GM19395 (cell line): ENCODE measurements at regions not wholly inside any gene's neighbourhood (a gene's known extent, or its start where the extent isn't known, plus 50 kb on each side); places are given as distances from the start of the nearest gene placed in this dataset.
"Not testable (repeated sequence)": the region's sequence is repeated elsewhere in the genome, so short reads cannot be mapped to it uniquely, and the experiment has no call there.

Experiments
- ATAC-seq: cut with Tn5 transposase; IDR thresholded peaks from one replicate; pipeline ENCODE4 v1.9.1; 2021; ENCODE audit warnings: mild to moderate bottlenecking, moderate library complexity; ENCODE audit not compliant: unreplicated experiment

GRCh38 chr16:86945166-86945900, 367.0 kb downstream of the FOXL1 start:
- ATAC-seq, result no peak

- ATAC-seq, result no peak
Measured at GRCh38 chr16:86946396-86946795, 368.0 kb downstream of the FOXL1 start.

GRCh38 chr16:86946981-86947380, 368.6 kb downstream of the FOXL1 start:
- no peak for ATAC-seq

- no peak for ATAC-seq
Measured at GRCh38 chr16:86948046-86948445, 369.1 kb downstream of the C16orf95 start.

- no peak for ATAC-seq
Measured at GRCh38 chr16:86949116-86949515, 368.1 kb downstream of the C16orf95 start.

- no peak for ATAC-seq
Measured at GRCh38 chr16:86949630-86950029, 367.6 kb downstream of the C16orf95 start.

- ATAC-seq, result no peak
Measured at GRCh38 chr16:86951041-86951822, 366.0 kb downstream of the C16orf95 start.

GRCh38 chr16:86951831-86952598, 365.2 kb downstream of the C16orf95 start:
- no peak for ATAC-seq

GRCh38 chr16:86952769-86953168, 364.4 kb downstream of the C16orf95 start:
- ATAC-seq, result no peak

- ATAC-seq, result no peak
Measured at GRCh38 chr16:86953631-86954391, 363.4 kb downstream of the C16orf95 start.

- no peak for ATAC-seq
Measured at GRCh38 chr16:86955136-86955855, 361.9 kb downstream of the C16orf95 start.

- no peak for ATAC-seq
Measured at GRCh38 chr16:86956437-86956836, 360.8 kb downstream of the C16orf95 start.

GRCh38 chr16:86957662-86958198, 359.5 kb downstream of the C16orf95 start:
- not testable (repeated sequence) for ATAC-seq

GRCh38 chr16:86958423-86958822, 358.8 kb downstream of the C16orf95 start:
- ATAC-seq, result no peak

GRCh38 chr16:86959091-86959651, 358.0 kb downstream of the C16orf95 start:
- ATAC-seq, result no peak

- no peak for ATAC-seq
Measured at GRCh38 chr16:86959729-86960128, 357.5 kb downstream of the C16orf95 start.

GRCh38 chr16:86960266-86960665, 356.9 kb downstream of the C16orf95 start:
- no peak for ATAC-seq

GRCh38 chr16:86961171-86961601, 356.0 kb downstream of the C16orf95 start:
- no peak for ATAC-seq

GRCh38 chr16:86962259-86962658, 354.9 kb downstream of the C16orf95 start:
- no peak for ATAC-seq
